HG02798 (cell line): ENCODE measurements at regions not wholly inside any gene's neighbourhood (a gene's known extent, or its start where the extent isn't known, plus 50 kb on each side); places are given as distances from the start of the nearest gene placed in this dataset.

Experiments used
- ATAC-seq: cut with Tn5 transposase; IDR thresholded peaks from one replicate; pipeline ENCODE4 v1.9.1; 2021; ENCODE audit warnings: mild to moderate bottlenecking; ENCODE audit not compliant: unreplicated experiment, poor library complexity

DNA sequence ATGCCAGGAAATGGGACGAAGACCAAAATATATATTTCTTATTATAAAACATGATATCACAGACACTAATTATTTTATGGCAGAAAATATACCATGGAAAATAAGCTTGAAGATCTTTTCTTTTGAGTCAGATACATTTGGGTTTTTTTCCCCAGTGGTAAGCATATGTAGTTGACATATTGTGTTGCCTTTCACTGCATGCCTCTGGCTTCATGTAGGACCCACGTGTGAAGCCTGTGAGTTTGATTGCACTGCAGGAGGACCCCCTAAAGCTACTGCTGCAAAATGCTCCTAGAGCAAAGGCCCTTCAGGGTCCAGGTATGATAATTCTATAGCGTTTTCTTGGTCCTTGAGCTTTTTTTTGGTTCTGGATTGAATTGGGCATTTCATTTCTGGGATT lies 190.7 kb upstream of the KIRREL3 start:
- ATAC-seq: no peak

- no peak for ATAC-seq
Observed at GRCh38 chr11:127182586-127183203, 182.1 kb upstream of the KIRREL3 start.

- no peak for ATAC-seq
Observed at GRCh38 chr11:127157225-127157624, 156.7 kb upstream of the KIRREL3 start.

DNA sequence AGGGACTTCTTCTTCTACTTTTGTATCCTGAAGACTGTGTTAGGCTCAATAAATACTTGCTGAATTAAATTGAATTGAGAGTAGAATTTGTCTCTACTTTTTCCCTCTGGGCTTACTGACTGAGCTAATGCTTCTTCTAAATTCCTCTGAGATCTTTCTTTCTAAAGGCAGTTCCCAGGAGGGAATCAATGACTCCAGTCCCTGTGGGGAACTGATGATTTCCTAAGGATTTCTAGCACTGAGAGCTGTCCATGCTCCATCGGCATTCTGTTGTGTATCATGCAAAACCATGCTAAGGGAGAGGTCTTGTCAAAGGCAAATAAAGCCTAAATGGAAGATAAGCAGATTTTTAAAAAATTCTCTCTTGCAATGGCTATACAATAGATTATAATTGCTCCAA lies 148.8 kb upstream of the KIRREL3 start:
- ATAC-seq: no peak

- ATAC-seq: no peak
Observed at GRCh38 chr11:127143251-127143650, 142.7 kb upstream of the KIRREL3 start.

DNA sequence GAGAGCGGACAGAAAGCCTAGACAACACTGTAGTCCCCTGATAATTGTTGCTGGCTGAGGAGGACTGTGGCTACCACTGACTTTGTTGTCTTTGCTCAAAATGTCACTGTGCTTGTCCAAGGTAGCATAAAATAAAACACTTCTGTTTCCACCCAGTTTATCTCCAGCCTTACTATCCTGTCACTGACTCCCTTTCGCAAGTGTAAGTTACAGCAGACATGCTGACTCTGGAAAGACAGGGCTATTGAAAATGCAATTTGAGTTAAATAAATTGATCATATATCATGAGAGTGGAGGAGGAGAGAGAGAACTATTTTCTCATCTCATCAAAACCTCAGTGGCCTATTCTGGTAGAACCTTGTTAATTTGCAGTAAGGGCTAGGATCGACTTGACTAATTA lies 138.0 kb upstream of the KIRREL3 start:
- ATAC-seq: no peak

DNA sequence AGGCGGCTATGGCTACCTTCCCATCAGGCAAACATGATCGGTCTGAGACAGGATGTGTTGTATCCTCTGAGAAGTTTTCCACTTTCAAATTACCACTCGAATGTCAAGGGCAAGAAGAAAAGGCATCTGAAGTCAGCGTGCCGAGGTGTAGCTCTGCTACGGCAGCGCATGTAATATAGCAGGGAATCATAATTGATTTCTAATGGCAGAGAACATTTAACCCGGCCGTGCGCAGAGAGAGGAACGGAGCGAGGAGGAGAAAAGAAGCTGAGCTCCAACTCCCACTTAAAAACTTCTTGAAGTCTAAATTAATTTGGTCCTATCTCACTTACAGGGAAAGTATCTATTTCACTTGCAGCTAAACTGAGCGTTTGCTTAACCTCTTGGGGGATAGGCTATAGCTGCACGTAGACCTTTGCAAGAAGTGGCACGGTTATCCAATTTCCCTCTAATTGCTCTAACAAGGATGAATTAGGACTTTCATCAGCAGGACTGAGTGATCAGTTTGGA lies 137.3 kb upstream of the KIRREL3 start:
- ATAC-seq: no peak

- ATAC-seq: no peak
Observed at GRCh38 chr11:127136438-127136837, 135.9 kb upstream of the KIRREL3 start.

DNA sequence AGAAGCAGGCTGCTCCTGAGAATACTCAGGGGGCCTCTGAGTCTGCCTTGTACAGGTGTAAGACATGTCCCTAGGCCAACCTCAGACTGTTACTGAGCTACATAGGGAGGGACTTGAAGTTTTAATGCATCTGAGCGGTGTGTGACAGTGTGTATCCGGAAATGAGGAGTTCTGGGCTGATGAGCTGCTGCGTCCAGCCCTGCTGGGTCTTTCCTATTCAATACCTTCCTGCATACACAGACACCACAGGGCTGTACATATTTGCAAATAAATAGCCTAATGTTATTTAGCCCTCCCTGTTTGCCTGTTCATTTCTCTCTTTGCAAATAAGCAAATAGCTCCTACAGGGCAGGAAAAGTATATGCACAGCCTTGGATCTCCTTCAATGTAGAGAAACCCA lies 134.7 kb upstream of the KIRREL3 start:
- no peak for ATAC-seq

DNA sequence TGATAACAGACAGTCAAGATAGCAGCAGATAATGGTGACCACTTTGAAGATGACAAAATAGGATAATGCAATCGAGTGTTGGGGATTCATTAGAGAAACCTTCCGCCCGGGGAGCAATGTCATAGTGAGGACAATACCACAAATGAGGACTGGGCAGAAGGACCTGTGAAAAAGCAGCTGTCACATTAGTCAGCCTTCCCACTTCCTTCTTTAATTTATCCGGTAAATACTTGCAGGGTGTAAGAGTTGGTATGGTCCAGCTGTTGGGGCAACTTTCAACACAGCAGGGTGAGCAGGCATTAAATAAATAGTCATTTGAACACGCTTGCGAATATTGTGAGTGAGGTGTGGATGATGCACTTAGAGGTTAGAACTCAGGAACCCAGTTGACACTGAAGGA lies 132.5 kb upstream of the KIRREL3 start:
- ATAC-seq: no peak

DNA sequence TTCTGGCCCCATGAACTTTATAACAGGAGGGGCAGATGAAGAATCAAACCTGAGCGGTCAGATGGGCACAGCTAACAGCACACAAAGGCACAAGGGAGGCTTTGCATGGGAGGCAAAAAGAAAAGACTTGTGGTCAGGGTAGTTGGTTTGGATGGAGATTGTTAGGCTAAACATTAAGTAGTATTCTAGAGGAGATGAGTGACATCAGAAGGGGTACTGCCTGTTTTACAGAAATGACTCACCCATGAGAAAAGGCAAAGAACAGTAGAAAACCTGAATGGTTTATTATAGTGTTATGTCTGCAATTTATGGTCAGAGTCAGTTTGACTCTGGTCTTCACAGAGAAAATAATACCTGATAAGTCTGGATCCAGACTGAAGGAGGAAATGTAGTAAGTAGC lies 129.8 kb upstream of the KIRREL3 start:
- no peak for ATAC-seq

GRCh38 chr11:127126986-127127385 lies 126.4 kb upstream of the KIRREL3 start:
- ATAC-seq: no peak

GRCh38 chr11:127119356-127119755 lies 118.8 kb upstream of the KIRREL3 start:
- ATAC-seq: no peak

DNA sequence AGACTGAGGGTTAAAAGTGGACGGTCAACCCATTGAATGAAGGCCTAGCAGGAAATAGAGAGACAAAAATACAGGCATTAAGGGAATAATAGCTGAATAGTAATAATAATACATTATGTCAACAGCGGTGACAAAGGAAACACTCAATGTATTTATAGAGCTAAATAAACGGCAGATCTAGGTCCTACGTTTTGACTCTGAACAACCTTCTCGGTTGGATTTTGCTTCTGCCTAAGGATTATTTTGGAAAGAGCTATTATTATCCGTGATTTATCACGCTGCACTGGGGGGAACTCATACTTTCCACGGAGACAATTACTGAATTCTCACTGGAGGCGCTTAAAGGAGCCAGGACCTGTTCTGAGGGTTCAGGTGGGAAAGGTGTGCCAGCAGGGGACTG lies 118.2 kb upstream of the KIRREL3 start:
- ATAC-seq: no peak

DNA sequence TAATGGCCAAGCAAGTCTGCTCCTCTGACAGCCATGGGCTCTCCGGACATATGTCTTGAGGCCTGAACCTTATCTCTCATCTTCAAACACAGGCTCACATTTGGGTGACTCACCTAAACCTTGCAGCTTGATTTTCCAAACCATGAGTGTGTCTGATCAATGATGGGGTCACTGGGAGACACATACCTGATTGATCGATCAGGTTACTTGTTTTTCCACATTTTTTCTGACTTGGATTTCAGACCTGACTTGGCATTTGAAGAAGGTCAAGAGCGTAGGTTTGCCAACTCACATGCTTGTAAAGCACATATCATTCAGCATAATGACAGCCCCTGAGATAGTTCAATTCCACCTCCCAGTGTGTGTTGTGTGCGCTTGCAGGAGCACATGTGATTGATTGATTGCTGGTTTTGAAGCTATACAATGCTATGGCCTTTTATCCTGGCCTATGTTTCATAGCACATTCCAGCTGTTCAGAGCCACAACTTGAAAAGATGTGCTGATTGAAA lies 116.7 kb upstream of the KIRREL3 start:
- ATAC-seq: no peak

- ATAC-seq: no peak
Observed at GRCh38 chr11:127115844-127116243, 115.3 kb upstream of the KIRREL3 start.

GRCh38 chr11:127114035-127114434 lies 113.5 kb upstream of the KIRREL3 start:
- no peak for ATAC-seq

DNA sequence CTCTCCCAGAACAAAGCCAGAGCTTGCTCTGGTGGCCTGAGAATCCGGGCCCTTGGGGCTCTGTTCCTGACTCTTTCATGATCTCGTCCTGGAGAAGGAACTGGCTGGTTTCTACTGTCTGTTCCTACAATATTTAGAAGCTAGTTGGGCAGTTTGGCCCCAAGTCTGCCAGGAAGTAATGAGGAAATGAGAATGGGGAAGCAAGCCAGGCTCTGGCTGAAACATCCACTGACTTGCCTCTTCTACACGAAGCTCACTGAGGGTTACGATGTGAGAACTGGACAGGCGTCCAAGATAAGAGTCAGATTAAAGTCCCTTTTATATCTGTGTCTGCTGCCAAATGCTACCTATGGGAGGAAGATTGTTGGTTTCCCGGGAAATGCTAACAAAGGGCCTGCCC lies 110.0 kb upstream of the KIRREL3 start:
- ATAC-seq: no peak

DNA sequence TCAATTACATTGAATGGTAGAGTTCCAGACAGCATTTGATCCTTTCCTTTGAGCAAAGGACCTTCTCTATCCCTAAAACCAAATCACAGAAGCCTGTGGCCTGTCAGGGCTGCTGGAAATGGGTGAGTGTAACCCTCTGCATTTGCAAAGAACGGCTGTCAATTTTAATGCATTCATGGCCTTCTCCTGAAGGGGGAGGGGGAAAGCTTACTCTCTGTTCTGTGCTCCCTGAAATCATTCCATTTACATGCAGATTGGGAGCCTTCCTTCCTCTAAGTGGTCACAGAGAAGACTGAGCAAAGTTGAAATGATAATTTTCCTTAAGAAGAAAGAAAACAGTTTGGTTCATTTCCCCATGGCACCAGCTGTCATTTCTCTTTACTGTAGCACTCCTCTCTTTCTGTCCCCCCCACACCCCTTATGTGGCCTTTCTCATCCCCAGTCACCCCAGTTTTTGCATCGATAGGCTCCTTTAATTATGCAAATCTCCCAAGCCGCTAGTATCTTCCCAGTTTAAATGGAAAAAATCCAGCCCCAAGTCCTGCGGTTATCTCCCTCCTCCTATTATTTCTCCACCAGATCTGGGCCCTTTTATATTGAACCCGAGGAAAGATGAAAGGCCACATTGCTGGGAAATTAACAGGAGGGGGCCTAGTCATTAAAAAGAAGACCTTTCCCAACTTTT lies 109.4 kb upstream of the KIRREL3 start:
- ATAC-seq: no peak

DNA sequence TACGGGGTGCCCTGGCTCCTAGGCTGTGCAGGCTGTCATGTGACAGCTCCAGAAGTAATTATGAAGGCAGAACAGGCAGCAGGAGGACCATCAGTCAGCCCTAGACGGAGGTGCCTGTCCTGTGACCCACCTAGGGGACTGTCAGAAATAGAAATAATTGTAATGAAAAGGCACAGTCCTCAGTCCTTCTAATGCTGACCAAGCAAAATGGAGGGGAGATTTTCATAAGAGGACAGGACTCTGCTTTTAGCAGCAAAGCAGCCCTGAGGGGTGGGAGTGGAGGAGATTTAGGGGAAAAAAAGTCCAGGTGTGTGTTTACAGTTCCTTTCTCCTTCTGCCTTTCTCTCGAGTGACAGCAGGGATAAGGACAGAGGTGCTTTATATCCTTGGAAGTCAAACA lies 108.3 kb upstream of the KIRREL3 start:
- ATAC-seq: no peak

DNA sequence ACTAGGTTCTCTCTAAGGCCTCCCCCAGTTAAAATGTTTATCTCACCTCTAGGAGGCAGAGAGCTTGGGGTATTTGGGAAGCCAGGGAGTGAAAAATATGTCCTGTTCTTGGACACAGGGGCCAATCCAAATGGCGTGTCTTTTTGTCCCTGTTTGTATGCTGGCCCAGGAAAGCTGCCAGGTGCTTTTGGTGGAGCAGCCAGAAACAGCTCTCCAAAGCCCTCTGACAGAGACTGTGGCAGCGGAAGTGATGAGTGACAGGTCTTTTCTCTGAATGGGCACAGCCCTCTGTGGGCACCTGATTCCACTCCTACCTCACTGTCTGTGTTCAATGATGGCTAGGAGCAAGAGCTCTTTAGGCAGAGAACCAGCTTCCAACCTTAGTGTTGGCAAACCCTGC lies 106.4 kb upstream of the KIRREL3 start:
- no peak for ATAC-seq
